Stimulated activated CD4-positive, alpha-beta T cell treated with anti-CD3 and anti-CD28 coated beads, Interleukin-12 subunit alpha, Interleukin-12 subunit beta, amount 100 ng/mL, for 48 hours (primary cell): ENCODE measurements at regions not wholly inside any gene's neighbourhood (a gene's known extent, or its start where the extent isn't known, plus 50 kb on each side); places are given as distances from the start of the nearest gene placed in this dataset.

Source experiments
- DNase-seq, 3 donors: peaks; one replicate each; pipeline ENCODE4 v3.0.0-alpha.2; 2020; ENCODE audit warnings: low read depth in 2 of 3, low spot score in 1 of 3

GRCh38 chr2:220512419-220512818 is 885.0 kb downstream of the SLC4A3 start:
- DNase-seq: no peak

- DNase-seq: no peak
Measured at GRCh38 chr2:220513573-220514288, 886.3 kb downstream of the SLC4A3 start.

- no peak for DNase-seq
Measured at GRCh38 chr2:220521551-220521950, 894.1 kb downstream of the SLC4A3 start.

GRCh38 chr2:220528180-220528675 is 900.8 kb downstream of the SLC4A3 start:
- DNase-seq: no peak

GRCh38 chr2:220531216-220531615 is 903.8 kb downstream of the SLC4A3 start:
- no peak for DNase-seq

GRCh38 chr2:220533485-220533884 is 906.1 kb downstream of the SLC4A3 start:
- DNase-seq: no peak

GRCh38 chr2:220539481-220539880 is 912.1 kb downstream of the SLC4A3 start:
- no peak for DNase-seq

- DNase-seq: no peak
Measured at GRCh38 chr2:220544049-220544448, 916.6 kb downstream of the SLC4A3 start.

GRCh38 chr2:220550995-220551700 is 923.7 kb downstream of the SLC4A3 start:
- no peak for DNase-seq

GRCh38 chr2:220552790-220553535 is 925.5 kb downstream of the SLC4A3 start:
- DNase-seq: no peak

- DNase-seq: no peak
Measured at GRCh38 chr2:220555961-220556630, 928.7 kb downstream of the SLC4A3 start.

GRCh38 chr2:220556658-220557057 is 929.2 kb downstream of the SLC4A3 start:
- no peak for DNase-seq

GRCh38 chr2:220560192-220560591 is 932.8 kb downstream of the SLC4A3 start:
- no peak for DNase-seq

- DNase-seq: no peak
Measured at GRCh38 chr2:220562375-220563140, 935.1 kb downstream of the SLC4A3 start.

- DNase-seq: no peak
Measured at GRCh38 chr2:220568296-220568695, 940.9 kb downstream of the SLC4A3 start.

GRCh38 chr2:220569112-220569897 is 941.9 kb downstream of the SLC4A3 start:
- DNase-seq: no peak

- no peak for DNase-seq
Measured at GRCh38 chr2:220572385-220572784, 945.0 kb downstream of the SLC4A3 start.

GRCh38 chr2:220574038-220574437 is 946.6 kb downstream of the SLC4A3 start:
- DNase-seq: no peak

GRCh38 chr2:220575963-220576362 is 948.5 kb downstream of the SLC4A3 start:
- DNase-seq: no peak

GRCh38 chr2:220579452-220579851 is 952.0 kb downstream of the SLC4A3 start:
- no peak for DNase-seq
